ENCODE measurements at regions not wholly inside any gene's neighbourhood (a gene's known extent, or its start where the extent isn't known, plus 50 kb on each side); places are given as distances from the start of the nearest gene placed in this dataset.
"Not testable (repeated sequence)": the region's sequence is repeated elsewhere in the genome, so short reads cannot be mapped to it uniquely, and the experiment has no call there.

DNA sequence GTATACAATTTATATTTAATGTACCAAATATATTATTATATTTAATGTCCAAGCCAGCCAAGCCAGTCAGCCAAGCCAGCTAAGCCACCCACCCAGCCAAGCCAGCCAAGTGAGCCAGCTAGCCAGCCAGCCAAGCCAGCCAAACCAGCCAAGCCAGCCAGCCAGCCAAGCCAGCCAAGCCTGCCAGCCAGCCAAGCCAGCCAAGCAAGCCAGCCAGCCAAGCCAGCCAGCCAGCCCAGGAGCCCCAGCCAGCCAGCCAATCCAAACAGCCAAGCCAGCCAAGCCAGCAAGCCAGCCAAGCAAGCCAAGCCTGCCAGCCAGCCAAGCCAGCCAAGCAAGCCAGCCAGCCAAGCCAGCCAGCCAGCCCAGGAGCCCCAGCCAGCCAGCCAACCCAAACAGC, 1596.3 kb downstream of the RPIA start:
- not testable (repeated sequence) for H3K27ac Mint-ChIP-seq (ENCODE audit: unreplicated experiment); H3K9me3 Mint-ChIP-seq (ENCODE audit: unreplicated experiment); H3K27me3 Mint-ChIP-seq (ENCODE audit: unreplicated experiment); H3K36me3 Mint-ChIP-seq (ENCODE audit: unreplicated experiment); H3K4me1 Mint-ChIP-seq (ENCODE audit: low read depth, unreplicated experiment); DNase-seq; H3K4me3 Mint-ChIP-seq (ENCODE audit: unreplicated experiment)

DNA sequence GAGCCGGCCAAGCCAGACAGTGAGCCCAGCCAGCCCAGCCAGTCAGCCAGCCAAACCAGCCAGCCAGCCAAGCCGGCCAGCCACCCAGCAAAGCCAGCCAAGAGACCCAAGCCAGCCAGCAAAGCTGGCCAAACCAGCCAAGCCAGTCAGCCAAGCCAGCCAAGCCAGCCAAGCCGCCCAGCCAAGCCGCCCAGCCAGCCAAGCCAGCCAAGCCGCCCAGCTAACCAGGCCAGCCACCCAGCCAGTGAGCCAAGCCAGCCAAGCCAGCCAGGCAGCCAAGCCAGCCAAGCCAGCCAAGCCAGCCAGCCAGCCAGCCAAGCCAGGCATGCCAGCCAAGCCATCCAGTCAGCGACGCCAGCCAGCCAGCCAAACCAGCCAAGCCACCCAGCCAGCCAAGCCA, 1596.9 kb downstream of the RPIA start:
- H3K27ac Mint-ChIP-seq (ENCODE audit: unreplicated experiment); DNase-seq; H3K9me3 Mint-ChIP-seq (ENCODE audit: unreplicated experiment); H3K4me3 Mint-ChIP-seq (ENCODE audit: unreplicated experiment); H3K36me3 Mint-ChIP-seq (ENCODE audit: unreplicated experiment); H3K27me3 Mint-ChIP-seq (ENCODE audit: unreplicated experiment); H3K4me1 Mint-ChIP-seq (ENCODE audit: low read depth, unreplicated experiment): not testable (repeated sequence)

DNA sequence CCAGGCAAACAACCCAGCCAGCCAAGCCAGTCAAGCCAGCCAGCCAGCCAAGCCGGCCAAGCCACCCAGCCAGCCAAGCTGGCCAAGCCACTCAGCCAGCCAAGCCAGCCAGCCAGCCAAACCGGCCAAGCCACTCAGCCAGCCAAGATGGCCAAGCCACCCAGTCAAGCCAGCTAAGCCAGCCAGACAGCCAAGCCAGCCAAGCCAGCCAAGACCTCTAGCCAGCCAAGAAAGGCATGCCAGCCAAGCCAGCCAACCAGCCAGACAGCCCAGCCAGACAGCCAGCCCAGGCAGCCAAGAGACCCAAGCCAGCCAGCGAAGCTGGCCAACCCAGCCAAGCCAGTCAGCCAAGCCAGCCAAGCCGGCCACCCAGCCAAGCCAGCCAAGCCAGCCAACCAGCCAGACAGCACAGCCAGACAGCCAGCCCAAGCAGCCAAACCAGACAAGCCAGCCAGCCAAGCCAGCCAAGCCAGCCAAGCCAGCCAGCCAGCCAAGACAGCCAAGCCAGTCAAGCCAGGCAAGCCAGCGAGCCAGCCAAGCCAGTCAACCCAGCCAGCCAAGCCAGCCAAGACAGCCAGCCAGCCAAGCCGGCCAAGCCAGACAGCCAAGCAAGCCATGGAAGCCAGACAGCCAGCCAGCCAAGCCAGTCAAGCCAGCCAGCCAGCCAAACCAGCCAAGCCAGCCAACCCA, 1598.0 kb downstream of the RPIA start:
- H3K4me3 Mint-ChIP-seq (ENCODE audit: unreplicated experiment); H3K36me3 Mint-ChIP-seq (ENCODE audit: unreplicated experiment); DNase-seq; H3K9me3 Mint-ChIP-seq (ENCODE audit: unreplicated experiment); H3K4me1 Mint-ChIP-seq (ENCODE audit: low read depth, unreplicated experiment); H3K27me3 Mint-ChIP-seq (ENCODE audit: unreplicated experiment); H3K27ac Mint-ChIP-seq (ENCODE audit: unreplicated experiment): not testable (repeated sequence)

DNA sequence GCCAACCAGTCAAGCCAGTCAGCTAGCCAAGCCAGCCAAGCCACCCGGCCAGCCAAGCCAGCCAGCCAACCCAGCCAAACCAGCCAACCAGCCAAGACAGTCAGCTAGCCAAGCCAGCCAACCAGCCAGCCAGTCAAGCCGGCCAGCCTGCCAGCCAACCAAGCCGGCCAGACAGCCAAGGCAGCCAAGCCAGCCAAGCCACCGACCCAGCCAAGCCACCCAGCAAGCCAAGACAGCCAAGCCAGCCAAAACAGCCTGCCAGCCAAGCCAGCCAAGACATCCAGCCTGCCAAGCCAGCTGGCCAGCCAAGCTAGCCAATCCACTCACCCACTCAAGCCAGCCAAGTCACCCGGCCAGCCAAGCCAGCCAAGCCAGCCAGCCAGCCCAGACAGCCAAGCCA, 1599.2 kb downstream of the RPIA start:
- H3K36me3 Mint-ChIP-seq (ENCODE audit: unreplicated experiment); H3K27ac Mint-ChIP-seq (ENCODE audit: unreplicated experiment); H3K9me3 Mint-ChIP-seq (ENCODE audit: unreplicated experiment); H3K27me3 Mint-ChIP-seq (ENCODE audit: unreplicated experiment); H3K4me1 Mint-ChIP-seq (ENCODE audit: low read depth, unreplicated experiment); H3K4me3 Mint-ChIP-seq (ENCODE audit: unreplicated experiment); DNase-seq: not testable (repeated sequence)

DNA sequence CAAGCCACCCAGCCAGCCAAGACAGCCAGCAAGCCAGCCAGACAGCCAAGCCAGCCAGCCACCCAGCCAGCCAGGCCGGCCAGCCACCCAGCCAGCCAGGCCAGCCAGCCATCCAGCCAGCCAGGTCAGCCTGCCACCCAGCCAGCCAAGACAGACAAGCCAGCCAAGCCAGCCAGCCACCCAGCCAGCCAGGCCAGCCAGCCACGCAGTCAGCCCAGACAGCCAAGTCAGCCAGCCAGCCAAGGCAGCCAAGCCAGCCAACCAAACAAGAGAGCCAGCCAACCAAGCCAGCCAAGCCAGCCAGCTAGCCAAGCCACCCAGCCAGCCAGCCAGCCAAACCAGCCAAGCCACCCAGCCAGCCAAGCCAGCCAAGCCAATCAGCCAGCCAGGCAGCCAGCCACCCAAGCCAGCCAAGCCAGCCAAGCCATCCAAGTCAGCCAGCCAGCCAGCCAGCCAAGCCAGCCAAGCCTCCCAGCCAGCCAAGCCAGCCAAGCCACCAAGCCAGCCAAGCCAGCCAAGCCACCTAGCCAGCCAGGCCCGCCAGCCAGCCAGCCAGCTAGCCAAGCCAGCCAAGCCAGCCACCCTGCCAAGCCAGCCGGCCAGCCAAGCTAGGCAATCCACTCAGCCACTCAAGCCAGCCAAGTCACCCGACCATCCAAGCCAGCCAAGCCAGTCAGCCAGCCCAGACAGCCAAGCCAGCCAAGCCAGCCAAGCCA, 1599.9 kb downstream of the RPIA start:
- not testable (repeated sequence) for H3K4me3 Mint-ChIP-seq (ENCODE audit: unreplicated experiment); DNase-seq; H3K27ac Mint-ChIP-seq (ENCODE audit: unreplicated experiment); H3K9me3 Mint-ChIP-seq (ENCODE audit: unreplicated experiment); H3K4me1 Mint-ChIP-seq (ENCODE audit: low read depth, unreplicated experiment); H3K36me3 Mint-ChIP-seq (ENCODE audit: unreplicated experiment); H3K27me3 Mint-ChIP-seq (ENCODE audit: unreplicated experiment)

DNA sequence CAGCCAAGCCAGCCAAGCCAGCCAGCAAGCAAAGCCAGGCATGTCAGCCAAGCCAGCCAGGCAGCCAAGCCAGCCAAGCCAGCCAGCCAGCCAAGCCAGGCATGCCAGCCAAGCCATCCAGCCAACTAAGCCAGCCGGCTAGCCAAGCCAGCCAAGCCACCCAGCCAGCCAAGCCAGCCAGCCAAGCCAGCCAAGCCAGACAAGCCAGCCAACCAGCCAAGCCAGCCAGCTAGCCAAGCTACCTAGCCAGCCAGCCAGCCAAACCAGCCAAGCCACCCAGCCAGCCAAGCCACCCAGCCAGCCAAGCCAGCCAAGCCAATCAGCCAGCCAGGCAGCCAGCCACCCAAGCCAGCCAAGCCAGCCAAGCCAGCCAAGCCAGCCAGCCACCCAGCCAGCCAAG, 1600.5 kb downstream of the RPIA start:
- H3K36me3 Mint-ChIP-seq (ENCODE audit: unreplicated experiment); H3K4me3 Mint-ChIP-seq (ENCODE audit: unreplicated experiment); H3K27ac Mint-ChIP-seq (ENCODE audit: unreplicated experiment); H3K27me3 Mint-ChIP-seq (ENCODE audit: unreplicated experiment); DNase-seq; H3K9me3 Mint-ChIP-seq (ENCODE audit: unreplicated experiment); H3K4me1 Mint-ChIP-seq (ENCODE audit: low read depth, unreplicated experiment): not testable (repeated sequence)

DNA sequence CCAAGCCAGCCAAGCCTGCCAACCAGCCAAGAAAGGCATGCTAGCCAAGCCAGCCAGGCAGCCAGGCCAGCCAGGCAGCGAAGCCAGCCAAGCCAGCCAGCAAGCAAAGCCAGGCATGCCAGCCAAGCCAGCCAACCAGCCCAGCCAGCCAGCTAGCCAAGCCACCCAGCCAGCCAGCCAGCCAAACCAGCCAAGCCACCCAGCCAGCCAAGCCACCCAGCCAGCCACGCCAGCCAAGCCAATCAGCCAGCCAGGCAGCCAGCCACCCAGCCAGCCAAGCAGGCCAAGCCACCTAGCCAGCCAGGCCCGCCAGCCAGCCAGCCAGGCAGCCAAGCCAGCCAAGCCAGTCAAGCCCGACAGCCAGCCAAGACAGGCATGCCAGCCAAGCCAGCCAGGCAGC, 1601.0 kb downstream of the RPIA start:
- H3K4me3 Mint-ChIP-seq (ENCODE audit: unreplicated experiment); H3K36me3 Mint-ChIP-seq (ENCODE audit: unreplicated experiment); H3K9me3 Mint-ChIP-seq (ENCODE audit: unreplicated experiment); DNase-seq; H3K4me1 Mint-ChIP-seq (ENCODE audit: low read depth, unreplicated experiment); H3K27ac Mint-ChIP-seq (ENCODE audit: unreplicated experiment); H3K27me3 Mint-ChIP-seq (ENCODE audit: unreplicated experiment): not testable (repeated sequence)

DNA sequence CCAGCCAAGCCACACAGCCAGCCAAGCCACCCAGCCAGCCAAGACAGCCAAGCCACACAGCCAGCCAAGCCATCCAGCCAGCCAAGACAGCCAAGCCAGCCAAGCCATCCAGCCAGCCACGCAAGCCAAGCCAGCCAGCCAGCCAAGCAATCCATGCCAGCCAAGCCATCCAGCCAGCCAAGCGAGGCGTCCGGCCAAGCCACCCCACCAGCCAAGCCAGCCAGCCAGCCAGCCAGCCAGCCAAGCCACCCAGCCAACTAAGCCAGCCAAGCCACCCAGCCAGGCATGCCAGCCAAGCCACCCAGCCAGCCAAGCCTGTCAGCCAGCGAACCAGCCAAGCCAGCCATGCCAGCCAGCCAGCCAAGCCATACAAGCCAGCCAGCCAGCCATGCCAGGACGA, 1601.8 kb downstream of the RPIA start:
- H3K27me3 Mint-ChIP-seq (ENCODE audit: unreplicated experiment); H3K9me3 Mint-ChIP-seq (ENCODE audit: unreplicated experiment); H3K4me3 Mint-ChIP-seq (ENCODE audit: unreplicated experiment); H3K4me1 Mint-ChIP-seq (ENCODE audit: low read depth, unreplicated experiment); H3K27ac Mint-ChIP-seq (ENCODE audit: unreplicated experiment); H3K36me3 Mint-ChIP-seq (ENCODE audit: unreplicated experiment); DNase-seq: not testable (repeated sequence)

DNA sequence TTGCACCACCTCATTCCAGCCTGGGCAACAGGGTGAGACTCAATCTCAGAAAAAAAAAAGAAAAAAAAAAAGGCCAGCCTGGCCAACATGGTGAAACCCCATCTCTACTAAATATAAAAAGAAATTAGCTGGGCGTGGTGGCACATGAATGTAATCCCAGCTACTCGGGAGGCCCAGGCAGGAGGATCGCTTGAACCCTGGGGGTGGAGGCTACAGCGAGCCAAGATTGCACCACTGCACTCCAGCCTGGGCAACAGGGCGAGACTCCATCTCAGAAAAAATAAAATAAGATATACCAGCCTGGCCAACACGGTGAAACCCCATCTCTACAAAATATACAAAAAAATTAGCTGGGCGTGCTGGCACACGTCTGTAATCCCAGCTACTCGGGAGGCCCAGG, 1602.3 kb downstream of the RPIA start:
- not testable (repeated sequence) for H3K9me3 Mint-ChIP-seq (ENCODE audit: unreplicated experiment); H3K27me3 Mint-ChIP-seq (ENCODE audit: unreplicated experiment); H3K4me3 Mint-ChIP-seq (ENCODE audit: unreplicated experiment); H3K36me3 Mint-ChIP-seq (ENCODE audit: unreplicated experiment); DNase-seq; H3K27ac Mint-ChIP-seq (ENCODE audit: unreplicated experiment); H3K4me1 Mint-ChIP-seq (ENCODE audit: low read depth, unreplicated experiment)

DNA sequence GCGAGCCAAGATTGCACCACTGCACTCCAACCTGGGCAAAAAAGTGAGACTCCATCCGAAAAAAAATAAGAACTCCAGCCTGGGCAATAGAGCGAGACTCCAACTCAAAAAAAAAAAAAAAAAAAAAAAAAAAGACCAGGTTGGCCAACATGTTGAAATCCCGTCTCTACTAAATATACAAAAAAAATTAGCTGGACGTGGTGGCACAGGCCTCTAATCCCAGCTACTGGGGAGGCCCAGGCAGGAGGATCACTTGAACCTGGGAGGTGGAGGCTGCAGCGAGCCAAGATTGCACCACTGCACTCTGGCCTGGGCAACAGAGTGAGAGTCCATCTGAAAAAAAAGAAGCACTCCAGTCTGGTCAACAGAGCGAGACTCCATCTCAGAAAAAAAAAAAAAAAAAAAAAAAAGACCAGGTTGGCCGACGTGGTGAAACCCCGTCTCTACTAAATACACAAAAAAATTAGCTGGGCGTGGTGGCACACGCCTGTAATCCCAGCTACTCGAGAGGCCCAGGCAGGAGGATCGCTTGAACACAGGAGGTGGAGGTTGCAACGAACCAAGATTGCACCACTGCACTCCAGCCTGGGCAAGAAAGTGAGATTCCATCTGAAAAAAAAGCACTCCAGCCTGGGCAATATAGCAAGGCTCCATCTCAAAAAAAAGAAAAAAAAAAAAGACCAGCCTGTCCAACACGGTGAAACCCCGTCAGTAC, 1603.7 kb downstream of the RPIA start:
- not testable (repeated sequence) for H3K27ac Mint-ChIP-seq (ENCODE audit: unreplicated experiment); H3K4me3 Mint-ChIP-seq (ENCODE audit: unreplicated experiment); H3K4me1 Mint-ChIP-seq (ENCODE audit: low read depth, unreplicated experiment); H3K9me3 Mint-ChIP-seq (ENCODE audit: unreplicated experiment); H3K27me3 Mint-ChIP-seq (ENCODE audit: unreplicated experiment); DNase-seq; H3K36me3 Mint-ChIP-seq (ENCODE audit: unreplicated experiment)

DNA sequence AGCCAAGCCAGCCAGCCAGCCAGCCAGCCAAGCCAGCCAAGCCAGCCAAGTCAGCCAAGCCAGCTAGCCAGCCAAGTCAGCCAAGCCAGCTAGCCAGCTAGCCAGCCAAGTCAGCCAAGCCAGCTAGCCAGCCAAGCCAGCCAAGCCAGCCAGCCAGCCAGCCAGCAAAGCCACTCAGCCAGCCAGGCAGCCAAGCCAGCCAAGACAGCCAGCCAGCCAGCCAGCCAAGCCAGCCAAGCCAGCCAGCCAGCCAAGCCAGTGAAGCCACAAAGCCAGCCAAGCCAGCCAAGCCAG, 1605.0 kb downstream of the RPIA start:
- not testable (repeated sequence) for H3K27me3 Mint-ChIP-seq (ENCODE audit: unreplicated experiment); DNase-seq

DNA sequence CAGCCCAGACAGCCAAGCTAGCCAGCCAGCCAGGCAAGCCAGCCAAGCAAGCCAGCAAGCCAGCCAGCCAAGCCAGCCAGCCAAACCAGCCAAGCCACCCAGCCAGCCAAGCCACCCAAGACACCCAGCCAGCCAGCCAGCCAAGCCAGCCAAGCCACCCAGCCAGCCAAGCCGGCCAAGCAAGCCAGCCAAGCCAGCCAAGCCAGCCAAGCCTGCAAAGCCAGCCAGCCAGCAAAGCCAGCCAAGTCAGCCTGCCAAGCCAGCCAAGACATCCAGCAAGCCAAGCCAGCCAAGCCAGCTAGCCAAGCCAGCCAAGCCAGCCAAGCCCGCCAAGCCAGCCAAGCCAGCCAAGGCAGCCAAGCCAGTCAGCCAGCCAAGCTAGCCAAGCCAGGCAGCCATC, 1606.2 kb downstream of the RPIA start:
- not testable (repeated sequence) for H3K27ac Mint-ChIP-seq (ENCODE audit: unreplicated experiment); H3K4me3 Mint-ChIP-seq (ENCODE audit: unreplicated experiment); H3K4me1 Mint-ChIP-seq (ENCODE audit: low read depth, unreplicated experiment); DNase-seq; H3K9me3 Mint-ChIP-seq (ENCODE audit: unreplicated experiment); H3K27me3 Mint-ChIP-seq (ENCODE audit: unreplicated experiment); H3K36me3 Mint-ChIP-seq (ENCODE audit: unreplicated experiment)

More for the DNA sequence above, 1605.0 kb downstream of the RPIA start:
- not testable (repeated sequence) for H3K4me3 Mint-ChIP-seq (ENCODE audit: unreplicated experiment); H3K27ac Mint-ChIP-seq (ENCODE audit: unreplicated experiment); H3K9me3 Mint-ChIP-seq (ENCODE audit: unreplicated experiment); H3K36me3 Mint-ChIP-seq (ENCODE audit: unreplicated experiment); H3K4me1 Mint-ChIP-seq (ENCODE audit: low read depth, unreplicated experiment)
